Neural cell (in vitro differentiated cells): ENCODE measurements at regions not wholly inside any gene's neighbourhood (a gene's known extent, or its start where the extent isn't known, plus 50 kb on each side); places are given as distances from the start of the nearest gene placed in this dataset.

ENCODE experiments used
- CTCF ChIP-seq: fragments of 450-650 bp; IDR thresholded peaks from 2 replicates; pipeline ENCODE4 v1.5.1; 2014; ENCODE audit warnings: antibody characterized with exemption, mild to moderate bottlenecking, moderate library complexity; ENCODE audit not compliant: poor library complexity, severe bottlenecking
- EZH2 ChIP-seq: fragments of 200-600, 300-800 bp; shearing (Covaris generic), sonication (generic); IDR thresholded peaks from 2 replicates; pipeline ENCODE4 v1.6.1; 2014; ENCODE audit warnings: antibody characterized with exemption, low read length, borderline replicate concordance, mild to moderate bottlenecking; ENCODE audit not compliant: insufficient read depth, poor library complexity, severe bottlenecking
- REST ChIP-seq: IDR thresholded peaks from 2 replicates; pipeline ENCODE4 v1.6.1; 2012; ENCODE audit warnings: borderline replicate concordance
- SMC3 ChIP-seq: fragments of 450-650 bp; conservative IDR thresholded peaks from 2 replicates; pipeline ENCODE4 v1.6.1; 2014; ENCODE audit warnings: antibody characterized with exemption, mild to moderate bottlenecking, moderate library complexity; ENCODE audit not compliant: poor library complexity

- no peak for TF ChIP-seq CTCF
- TF ChIP-seq EZH2, result no peak
- TF ChIP-seq SMC3, result no peak
- no peak for TF ChIP-seq REST
Observed at GRCh38 chr6:132167929-132168892, 217.0 kb upstream of the CCN2 start.
